Fibroblast of skin of right biceps (primary cell): ENCODE measurements at regions not wholly inside any gene's neighbourhood (a gene's known extent, or its start where the extent isn't known, plus 50 kb on each side); places are given as distances from the start of the nearest gene placed in this dataset.
A peak's percentile ranks its signal among the peaks of the same experiment; 100 is the strongest.
"Not testable (repeated sequence)": the region's sequence is repeated elsewhere in the genome, so short reads cannot be mapped to it uniquely, and the experiment has no call there.

Experiments
- DNase-seq: peaks from one replicate; pipeline ENCODE4 v3.0.0-alpha.2; 2013

DNA sequence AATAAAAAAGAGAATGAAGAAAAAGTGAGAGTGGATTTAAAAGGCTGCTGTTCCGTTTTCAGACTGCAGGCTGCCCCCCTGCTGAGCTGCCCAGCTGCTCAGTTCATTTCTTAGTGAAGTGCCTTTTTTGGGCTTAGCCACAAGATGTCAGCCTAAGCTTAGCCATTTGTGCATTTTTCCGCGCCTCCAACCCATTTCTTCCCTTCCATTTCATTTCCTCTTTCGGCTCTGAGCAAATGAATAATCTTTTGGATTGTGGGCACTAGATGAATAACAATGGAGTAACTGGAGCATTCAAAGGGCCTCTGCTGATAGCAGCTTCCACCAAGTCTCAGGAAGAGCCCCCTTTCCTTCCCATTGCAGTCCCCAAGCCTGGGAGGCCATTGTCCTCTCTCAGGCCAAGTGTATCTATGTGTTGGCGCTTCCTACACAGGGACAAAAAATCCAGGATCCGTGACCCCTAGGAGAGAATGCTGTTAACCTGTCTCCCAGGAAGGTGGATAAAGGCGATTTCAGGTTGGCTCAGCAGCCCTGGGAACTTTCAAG is 83.5 kb upstream of the SPTLC3 start:
- DNase-seq, result peak; percentile 82

DNA sequence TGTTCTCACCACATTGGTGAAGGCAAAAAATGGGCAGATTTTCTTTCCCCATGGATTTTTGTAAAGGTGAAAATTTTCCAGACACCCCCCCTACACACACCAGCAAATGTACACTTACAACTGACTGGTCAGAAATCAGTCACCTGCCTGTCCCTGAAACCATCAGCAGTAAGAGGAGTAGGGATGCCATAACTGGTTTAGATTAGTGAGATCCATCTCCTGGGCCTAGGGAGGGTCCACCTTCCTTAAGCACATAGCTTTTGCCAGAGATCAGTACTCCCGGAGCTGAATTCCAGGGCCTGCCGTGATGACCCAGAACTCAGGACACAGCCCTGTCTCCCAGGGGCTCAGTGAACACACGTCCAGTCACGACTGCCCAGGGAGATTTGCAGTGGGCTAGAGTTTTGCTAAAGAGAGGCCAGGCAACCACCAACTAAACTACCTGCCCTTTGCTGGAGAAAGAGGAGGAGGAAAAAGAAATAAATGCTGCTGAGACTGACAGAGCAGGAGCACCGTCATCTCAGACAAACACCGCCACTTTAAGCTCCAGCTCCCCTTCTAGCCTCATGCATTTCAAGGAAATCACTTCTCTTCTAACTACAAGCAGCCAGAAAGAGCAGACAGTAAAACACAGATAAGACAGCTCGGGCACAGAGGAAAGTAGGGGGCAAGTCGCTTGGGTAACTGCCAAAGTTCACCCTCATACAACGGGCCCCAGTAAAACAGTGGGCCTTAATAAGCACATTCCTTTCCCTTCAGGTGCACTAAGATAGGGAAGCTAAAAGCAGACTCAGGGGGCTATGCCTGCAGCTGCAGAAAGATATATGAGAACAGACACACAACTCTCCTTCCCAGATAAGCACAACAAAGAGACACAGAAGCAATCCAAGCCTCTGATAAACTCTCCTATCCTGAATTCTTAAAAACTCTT is 82.6 kb upstream of the SPTLC3 start:
- no peak for DNase-seq

DNA sequence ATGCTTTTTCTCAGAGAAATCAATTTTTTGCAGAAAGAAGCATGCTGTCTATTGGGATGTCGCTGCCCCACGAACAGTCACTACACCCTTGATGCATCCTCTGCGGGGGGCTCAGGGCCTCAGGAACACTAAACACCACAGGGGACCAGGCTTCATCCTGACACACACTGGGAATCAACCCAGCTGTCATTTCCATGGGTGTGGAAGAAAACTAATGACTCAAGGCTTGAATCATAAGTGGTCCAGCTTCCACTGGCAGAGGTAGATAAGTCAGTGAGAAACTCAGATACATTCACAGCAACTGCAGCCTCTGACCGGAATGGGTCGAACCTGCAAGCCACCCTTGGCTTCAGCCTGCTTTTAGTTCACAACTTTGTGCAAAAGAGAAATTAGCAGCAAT is 81.3 kb upstream of the SPTLC3 start:
- peak; percentile 66 for DNase-seq

DNA sequence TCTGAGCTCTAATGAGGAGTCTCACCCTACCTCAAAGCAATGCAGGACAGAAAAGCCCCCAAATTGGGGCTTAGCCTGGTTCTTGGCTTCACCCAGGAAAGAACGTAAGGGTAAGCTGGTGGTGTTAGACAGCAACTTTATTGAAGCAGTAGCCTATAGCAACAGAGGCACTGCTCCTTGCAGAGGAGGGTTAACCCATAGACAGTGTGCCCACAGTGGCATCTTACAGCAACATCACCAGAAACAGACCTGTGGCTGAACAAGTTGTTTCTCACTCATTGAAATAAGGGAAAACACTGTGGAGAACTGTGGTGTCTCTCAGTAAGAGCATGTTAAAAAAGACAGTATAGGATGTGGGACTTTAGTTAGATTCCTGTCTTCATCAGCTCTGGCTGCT is 80.4 kb upstream of the SPTLC3 start:
- DNase-seq, result peak; percentile 2

DNA sequence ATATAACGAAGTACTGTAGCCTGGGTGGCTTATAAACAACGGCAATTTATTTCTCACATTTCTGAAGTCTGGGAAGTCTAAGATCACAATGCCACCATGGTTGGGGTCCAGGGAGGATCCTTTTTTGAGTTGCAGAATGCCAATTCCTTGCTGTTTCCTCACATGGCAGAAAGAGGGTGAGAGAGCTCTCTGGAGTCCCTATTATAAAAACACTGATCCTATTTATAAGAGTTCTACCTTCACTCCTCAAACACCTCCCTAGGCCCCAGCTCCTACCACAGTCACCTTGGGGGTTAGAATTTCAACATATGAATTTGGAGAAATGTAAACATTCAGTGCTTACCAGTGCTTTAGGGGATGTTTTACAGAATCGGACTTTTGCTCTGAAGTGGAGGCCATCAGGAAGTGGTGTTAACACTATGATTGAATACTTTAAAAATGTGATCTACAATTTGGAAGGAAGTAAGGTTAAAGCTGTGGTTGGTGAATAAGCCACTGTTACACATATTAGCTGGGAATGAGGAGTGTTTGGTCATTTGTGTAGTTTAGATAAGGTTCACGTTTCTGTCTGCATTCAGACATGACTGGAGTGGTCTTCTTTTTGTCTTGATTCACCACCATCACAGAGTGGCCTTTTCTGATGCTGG is 79.9 kb upstream of the SPTLC3 start:
- DNase-seq, result peak; percentile 84

DNA sequence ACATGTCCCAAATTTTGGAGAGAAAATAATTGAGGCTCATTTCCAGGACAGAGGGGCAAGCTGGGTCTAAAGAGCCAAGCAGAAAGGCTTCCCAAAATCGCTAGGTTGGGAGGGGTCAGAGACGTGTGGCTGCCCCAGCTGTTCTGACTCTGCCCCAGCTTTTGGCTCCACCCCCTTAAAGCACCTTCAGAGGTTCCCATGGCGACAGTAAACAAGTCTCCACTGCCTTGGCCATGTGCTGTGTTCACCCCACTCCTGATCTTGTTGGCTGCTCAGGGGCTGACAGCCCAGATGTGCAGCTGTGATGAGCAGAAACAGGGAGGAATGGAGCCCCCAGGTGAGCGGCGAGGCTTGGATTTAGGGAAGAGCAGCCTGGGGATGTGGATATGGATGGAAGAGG is 72.8 kb upstream of the SPTLC3 start:
- DNase-seq, result no peak

DNA sequence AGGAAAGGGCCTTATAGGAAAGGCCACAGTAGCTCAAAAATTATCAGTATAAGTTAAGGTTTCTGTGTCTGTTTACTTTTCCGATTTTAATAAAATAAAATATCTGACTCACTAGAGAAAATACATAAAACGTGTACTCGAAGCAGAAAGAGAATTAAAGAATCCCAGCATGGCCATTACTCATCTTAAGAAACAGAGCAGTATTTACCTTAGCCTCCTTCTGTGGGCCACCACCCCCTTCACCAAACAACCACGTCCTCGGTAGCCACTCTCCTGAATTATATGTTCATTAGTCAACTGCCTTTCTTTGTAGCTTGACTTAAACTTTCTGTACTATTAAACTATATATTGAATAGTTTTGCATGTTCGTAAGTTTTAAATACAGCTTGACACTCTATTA is 72.2 kb upstream of the SPTLC3 start:
- no peak for DNase-seq

DNA sequence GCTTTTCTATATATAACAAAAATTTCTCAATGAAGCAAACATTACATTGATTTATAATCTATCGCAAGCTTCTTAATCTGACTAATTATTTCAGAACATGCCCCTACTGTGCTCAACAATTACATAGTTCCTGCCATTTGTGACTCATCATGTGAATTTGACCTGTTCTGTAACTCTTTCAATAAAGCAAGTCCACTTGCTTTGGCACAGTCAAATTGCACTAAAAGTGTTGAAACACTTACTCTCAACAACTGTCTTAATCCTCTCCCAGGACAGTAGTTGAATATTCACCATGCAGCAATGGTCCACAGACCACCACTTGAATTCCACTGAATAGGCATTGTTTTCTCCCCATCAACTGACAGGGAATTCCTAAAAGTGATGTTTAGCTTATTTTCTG is 67.7 kb upstream of the SPTLC3 start:
- DNase-seq, result no peak

DNA sequence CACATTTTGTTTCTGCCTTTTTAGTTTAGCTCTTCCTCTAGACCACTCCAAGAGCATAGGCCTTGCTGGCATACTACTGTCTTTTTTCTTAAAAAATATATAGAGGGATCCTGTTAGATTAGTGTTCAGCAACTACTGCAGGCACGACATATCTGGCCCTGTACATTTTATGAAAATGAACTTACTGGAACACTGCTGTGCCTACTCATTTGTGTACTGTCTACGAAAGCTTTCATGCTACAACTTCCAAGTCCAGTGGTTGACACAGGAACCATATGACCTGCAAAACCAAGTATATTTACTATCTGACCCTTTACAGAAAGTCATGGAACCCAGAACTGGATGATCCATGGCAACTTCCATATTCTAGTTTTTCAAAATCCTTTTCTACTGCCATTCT is 66.6 kb upstream of the SPTLC3 start:
- DNase-seq, result no peak

DNA sequence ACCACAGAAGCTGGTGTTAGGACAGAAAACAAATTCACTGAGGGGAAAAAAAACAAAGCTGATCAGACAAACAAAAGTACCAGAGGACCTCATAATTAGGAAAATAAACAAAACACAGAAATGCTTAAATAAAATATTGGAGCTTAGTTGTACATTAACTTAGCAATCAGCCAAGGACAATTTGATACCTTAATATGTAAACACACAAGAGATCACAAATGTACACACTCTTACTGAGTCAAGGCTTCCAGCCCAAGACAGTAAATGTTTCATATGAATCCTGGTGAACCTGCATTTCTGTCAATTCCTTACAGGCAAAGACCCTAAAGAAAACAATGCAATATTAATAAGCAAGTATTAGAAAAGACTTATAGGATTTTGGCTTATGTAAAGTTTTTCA is 62.0 kb upstream of the SPTLC3 start:
- no peak for DNase-seq

DNA sequence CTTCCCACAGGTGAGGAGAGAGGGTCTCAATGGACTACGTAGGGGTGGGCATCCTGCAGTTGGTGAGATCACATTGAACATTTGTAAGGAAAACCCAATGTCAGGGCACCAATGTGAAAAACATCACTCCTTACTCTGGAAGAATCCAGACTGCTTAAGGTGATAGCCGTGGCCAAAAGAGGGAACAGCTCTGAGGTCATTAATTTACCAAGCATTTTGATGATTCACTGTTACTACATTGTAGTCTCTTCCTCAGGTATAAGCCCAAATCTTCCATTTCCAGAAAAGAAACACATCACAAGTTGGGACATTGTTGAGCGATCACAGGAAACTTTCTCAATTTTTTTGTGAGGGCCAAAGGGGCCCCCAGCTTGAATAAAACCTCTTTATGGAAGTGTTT is 61.1 kb upstream of the SPTLC3 start:
- DNase-seq, result no peak

DNA sequence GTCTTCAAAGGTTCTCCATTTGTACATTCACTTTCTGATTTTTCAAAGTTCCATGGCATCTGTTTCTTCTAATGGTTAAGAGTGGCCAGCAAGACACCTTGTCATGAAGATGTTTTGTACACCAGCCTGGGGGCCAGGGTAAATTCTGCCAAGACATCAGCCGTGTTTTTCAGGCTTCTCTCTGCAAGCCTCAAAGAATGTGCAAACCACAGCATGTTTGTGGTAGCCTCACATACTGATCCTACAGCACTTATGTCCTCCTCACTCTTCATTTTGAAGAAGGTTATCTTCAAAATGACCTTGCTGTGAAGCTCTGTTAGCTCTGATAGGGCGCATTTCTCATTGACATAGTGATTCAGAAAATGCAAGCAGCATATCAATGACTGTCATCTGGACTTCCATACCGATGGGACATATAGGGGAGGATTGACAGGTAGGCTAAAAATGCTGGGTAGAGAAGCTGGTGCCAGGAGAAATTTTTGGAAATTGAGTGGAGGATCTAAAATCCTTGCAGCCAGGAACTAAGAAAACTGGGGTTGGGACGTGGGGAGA is 59.3 kb upstream of the SPTLC3 start:
- DNase-seq, result peak; percentile 43

DNA sequence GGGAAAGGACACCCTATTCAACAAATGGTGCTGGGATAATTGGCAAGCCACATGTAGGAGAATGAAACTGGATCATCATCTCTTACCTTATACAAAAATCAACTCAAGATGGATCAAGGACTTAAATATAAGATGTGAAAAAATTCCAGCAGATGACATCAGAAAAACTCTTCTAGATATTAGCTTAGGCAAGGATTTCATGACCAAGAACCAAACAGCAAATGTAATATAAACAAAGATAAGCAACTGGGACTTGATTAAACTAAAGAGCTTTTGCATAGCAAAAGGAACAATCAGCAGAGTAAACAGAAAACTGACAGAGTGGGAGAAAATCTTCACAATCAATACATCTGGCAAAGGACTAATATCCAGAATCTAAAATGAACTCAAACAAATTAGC is 54.5 kb upstream of the SPTLC3 start:
- not testable (repeated sequence) for DNase-seq

DNA sequence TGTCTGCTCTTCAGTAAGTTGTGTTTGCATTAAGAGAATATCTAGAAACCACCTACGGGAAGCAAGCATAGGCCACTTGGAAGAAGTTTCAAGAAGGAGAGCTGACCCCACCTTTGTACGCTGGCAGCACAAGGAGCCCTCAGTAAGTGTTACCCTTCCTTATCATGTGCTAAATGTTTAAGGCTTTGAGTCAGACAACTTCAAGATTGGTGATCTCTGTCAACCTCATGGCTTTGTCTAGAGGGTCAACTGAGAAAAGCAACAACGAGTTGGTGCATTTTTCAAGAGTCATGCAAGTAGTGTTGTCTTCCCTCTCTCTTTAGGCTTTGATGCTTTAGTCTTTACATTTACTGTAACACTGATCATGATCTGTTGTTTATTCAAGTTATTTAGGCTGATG is 53.2 kb upstream of the SPTLC3 start:
- no peak for DNase-seq

DNA sequence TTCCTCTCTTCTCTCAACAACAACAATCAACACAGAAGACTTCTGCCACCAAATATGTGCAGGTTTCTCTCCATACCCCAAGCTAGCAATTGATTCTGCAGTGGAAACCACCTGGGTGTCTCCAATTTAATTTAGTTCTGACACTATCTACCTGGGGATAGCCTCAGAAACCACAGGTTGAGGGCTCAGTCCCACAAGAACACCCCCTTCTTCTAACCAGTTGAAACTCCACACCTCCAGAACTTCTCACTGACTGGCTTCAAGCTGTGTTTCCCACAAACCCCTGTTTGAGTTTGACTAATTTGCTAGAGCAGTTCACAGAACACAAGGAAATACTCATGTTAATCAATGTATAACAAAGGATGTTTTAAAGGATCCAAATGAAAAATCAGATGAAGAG is 52.5 kb upstream of the SPTLC3 start:
- DNase-seq, result no peak

DNA sequence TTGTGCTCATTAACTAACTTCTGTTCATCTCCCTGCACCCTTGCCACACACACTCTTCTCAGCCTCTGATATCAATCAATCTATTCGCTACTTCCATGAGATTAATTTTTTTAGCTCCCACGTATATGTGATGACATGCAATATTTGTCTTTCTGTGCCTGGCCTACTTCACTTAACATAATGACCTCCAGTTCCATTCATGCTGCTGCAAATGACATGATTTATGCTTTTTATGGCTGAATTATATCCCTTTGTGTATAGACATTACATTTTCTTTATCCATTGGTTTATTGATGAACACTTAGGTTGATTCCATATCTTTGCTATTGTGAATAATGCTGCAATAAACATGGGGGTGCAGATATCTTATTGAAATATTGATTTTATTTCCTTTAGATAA is 50.8 kb upstream of the SPTLC3 start:
- DNase-seq, result no peak
